ENCODE measurements at regions not wholly inside any gene's neighbourhood (a gene's known extent, or its start where the extent isn't known, plus 50 kb on each side); places are given as distances from the start of the nearest gene placed in this dataset.

GRCh38 chr15:67928666-67929065 is 88.8 kb upstream of the RNU6-1 start:
- TF ChIP-seq CTCF (IDR thresholded peaks at IDR 0.05; ENCODE audit: insufficient read depth, low read length, poor library complexity, severe bottlenecking) (no peak), EZH2phosphoT487 (conservative IDR thresholded peaks at IDR 0.05; ENCODE audit: low read length) (no peak)

All from SU-DHL-6 (cell line).